B cell (primary cell): ENCODE measurements at regions not wholly inside any gene's neighbourhood (a gene's known extent, or its start where the extent isn't known, plus 50 kb on each side); places are given as distances from the start of the nearest gene placed in this dataset.

Experiments used
- ATAC-seq: fragments of 200-7000 bp; cut with Tn5 transposase; one replicate; pipeline ENCODE4 v1.10.0; 2021; ENCODE audit warnings: low read depth, mild to moderate bottlenecking, moderate number of reproducible peaks, moderate library complexity
- CTCF ChIA-PET: fragments of 350-600 bp; sonication (Branson Sonifier 250); formaldehyde crosslinking; loops from one replicate; lab custom pipeline; 2021; ENCODE audit warnings: antibody characterized with exemption, inconsistent platforms; lab: Charles Lee
- POLR2A ChIA-PET: fragments of 350-600 bp; sonication (Branson Sonifier 250); formaldehyde crosslinking; loops from one replicate; lab custom pipeline; 2021; ENCODE audit warnings: antibody characterized with exemption; lab: Charles Lee
- DNase-seq: peaks from one replicate; pipeline ENCODE4 v3.0.0; 2013
- H2AFZ ChIP-seq: 2 replicates; pipeline ENCODE4 v1.6.1; 2012; ENCODE audit warnings: mild to moderate bottlenecking, low read depth, low read length; ENCODE audit not compliant: insufficient read depth, poor library complexity, severe bottlenecking
- H3K27ac ChIP-seq, 2 donors: 1 replicate in 1 of 2; 2 replicates in 1 of 2; pipeline ENCODE4 v1.5.1; 2012 to 2013; ENCODE audit warnings: low read length in 2 of 2, mild to moderate bottlenecking in 2 of 2, moderate library complexity in 1 of 2
- H3K27me3 ChIP-seq, 4 experiments: fragments of 200-600 bp in 1 of 4; sonication (generic) in 1 of 4; replicated peaks in 1 of 4; 1 replicate in 2 of 4; 2 replicates in 2 of 4; pipeline versions ENCODE4 v1.6.1 to v1.7.0; 2013 to 2016; ENCODE audit warnings: low read length in 3 of 4, mild to moderate bottlenecking in 2 of 4, mixed read lengths in 1 of 4, moderate library complexity in 1 of 4; ENCODE audit not compliant: insufficient read depth in 4 of 4, control insufficient read depth in 3 of 4; ENCODE audit errors: control extremely low read depth in 1 of 4
- H3K36me3 ChIP-seq, 2 experiments: replicated peaks in 1 of 2; 1 replicate in 1 of 2; 2 replicates in 1 of 2; pipeline versions ENCODE4 v1.6.1 to v1.7.1; 2013; ENCODE audit warnings: low read length in 1 of 2; ENCODE audit not compliant: insufficient read depth in 2 of 2, control insufficient read depth in 1 of 2; ENCODE audit errors: control extremely low read depth in 1 of 2, extremely low read depth in 1 of 2
- H3K4me1 ChIP-seq, 2 donors: fragments of 200-600 bp in 1 of 2; sonication (generic) in 1 of 2; 1 replicate in 1 of 2; 2 replicates in 1 of 2; pipeline versions ENCODE4 v1.5.1 to v1.6.1; 2013 to 2017; ENCODE audit warnings: low read length in 2 of 2; ENCODE audit not compliant: control insufficient read depth in 2 of 2, insufficient read depth in 2 of 2
- H3K4me2 ChIP-seq: replicated peaks from 2 replicates; pipeline ENCODE3; 2012; ENCODE audit warnings: mild to moderate bottlenecking, low read depth, low read length; ENCODE audit not compliant: poor library complexity, severe bottlenecking
- H3K4me3 ChIP-seq, 5 experiments: fragments of 200-600 bp in 1 of 5; sonication (generic) in 1 of 5; 1 replicate in 3 of 5; 2 replicates in 2 of 5; pipeline versions ENCODE4 v1.5.1 to v1.7.0; 2011 to 2016; ENCODE audit warnings: low read length in 4 of 5, mild to moderate bottlenecking in 4 of 5, low read depth in 2 of 5, control low read depth in 1 of 5, moderate library complexity in 1 of 5; ENCODE audit not compliant: insufficient read depth in 1 of 5; ENCODE audit errors: control extremely low read depth in 1 of 5, extremely low read depth in 1 of 5
- H3K79me2 ChIP-seq: fragments of 200-600 bp; sonication (generic); one replicate; pipeline ENCODE4 v1.6.0; 2016; ENCODE audit warnings: low read length; ENCODE audit not compliant: control insufficient read depth, insufficient read depth
- H3K9ac ChIP-seq: fragments of 200-600 bp; sonication (generic); 2 replicates; pipeline ENCODE4 v1.6.1; 2017; ENCODE audit warnings: mild to moderate bottlenecking, low read length, moderate library complexity
- H3K9me3 ChIP-seq, 3 donors: one replicate each; pipeline versions ENCODE4 v1.6.1 to v1.7.1; 2013; ENCODE audit warnings: low read length in 2 of 3; ENCODE audit not compliant: control insufficient read depth in 2 of 3, insufficient read depth in 1 of 3; ENCODE audit errors: control extremely low read depth in 1 of 3
- H4K20me1 ChIP-seq: 2 replicates; pipeline ENCODE4 v1.6.0; 2012; ENCODE audit warnings: mild to moderate bottlenecking, low read length; ENCODE audit not compliant: insufficient read depth, control insufficient read depth, poor library complexity, severe bottlenecking
- H3K27ac Mint-ChIP-seq: one replicate; pipeline ENCODE4 v1.8.0; 2021; ENCODE audit warnings: mixed read lengths
- H3K27me3 Mint-ChIP-seq: one replicate; pipeline ENCODE4 v1.8.0; 2021; ENCODE audit warnings: mixed read lengths
- H3K4me1 Mint-ChIP-seq: one replicate; pipeline ENCODE4 v1.8.0; 2021; ENCODE audit warnings: mixed read lengths
- H3K4me3 Mint-ChIP-seq: one replicate; pipeline ENCODE4 v1.8.0; 2021; ENCODE audit warnings: mixed read lengths
- H3K9me3 Mint-ChIP-seq: one replicate; pipeline ENCODE4 v1.8.0; 2022; ENCODE audit warnings: mixed read lengths; ENCODE audit not compliant: insufficient read depth
- CTCF ChIP-seq: fragments of 200-600 bp; IDR thresholded peaks from one replicate; pipeline ENCODE4 v1.8.0; 2022; ENCODE audit warnings: antibody characterized with exemption, mild to moderate bottlenecking
- EZH2 ChIP-seq: IDR thresholded peaks from 2 replicates; pipeline ENCODE4 v1.6.1; 2012; ENCODE audit warnings: borderline replicate concordance, low read depth, mild to moderate bottlenecking, moderate library complexity, low read length; ENCODE audit not compliant: insufficient read depth, poor library complexity, severe bottlenecking
- WGBS: methylation state at CpG from one replicate; pipeline ENCODE4 v1.1.5; 2013; ENCODE audit warnings: missing lambda C conversion rate; ENCODE audit not compliant: insufficient coverage; 5-methylcytosine and 5-hydroxymethylcytosine counted together
- intact Hi-C: fragments of 100-400 bp; cut with micrococcal nuclease; formaldehyde crosslinking; loops from one replicate; pipeline ENCODE4 v1.10.0; 2022

GRCh38 chr10:85250304-85250703 lies 921.9 kb downstream of the CCSER2 start:
- Mint-ChIP-seq H3K9me3 (peaks cover 3% of the 10 kb centered on the region), H3K27me3 (no peaks in the 10 kb centered on the region), H3K4me3 (no peak overlapping the region), H3K4me1 (no peaks in the 10 kb centered on the region), H3K27ac (no peak overlapping the region)
- intact Hi-C loops: no loop called here
- Histone ChIP-seq H4K20me1 (no peaks in the 10 kb centered on the region), H3K9ac (no peak overlapping the region), H3K4me3 (no peak overlapping the region), H3K27me3 (no peaks in the 10 kb centered on the region), H3K27ac (no peak overlapping the region), H3K79me2 (no peaks in the 10 kb centered on the region), H3K4me2 (no peak overlapping the region), H3K36me3 (no peaks in the 10 kb centered on the region), H3K4me1 (no peaks in the 10 kb centered on the region), H2AFZ (no peak overlapping the region), H3K9me3 (no peaks in the 10 kb centered on the region)
- WGBS: 79% methylated on average over 5 of the region's 5 CpGs
- ChIA-PET CTCF (no interaction called here), POLR2A (no interaction called here)
- no peak for TF ChIP-seq EZH2
- no peak for TF ChIP-seq CTCF
- ATAC-seq: no peak
- no peak for DNase-seq

GRCh38 chr10:85256481-85256880 lies 928.1 kb downstream of the CCSER2 start:
- DNase-seq (no peak), ATAC-seq (no peak)
- WGBS: 95% methylated on average over 4 of the region's 5 CpGs
- no peaks in the 10 kb centered on the region for H3K4me1 Mint-ChIP-seq
- H3K4me1 ChIP-seq: no peaks in the 10 kb centered on the region
- no peak overlapping the region for H3K4me3 Mint-ChIP-seq
- no peaks in the 10 kb centered on the region for H3K79me2 ChIP-seq
- H3K36me3 ChIP-seq: no peaks in the 10 kb centered on the region
- ChIA-PET POLR2A (no interaction called here), CTCF (no interaction called here)
- no peak overlapping the region for H2AFZ ChIP-seq
- no peak overlapping the region for H3K27ac Mint-ChIP-seq
- H3K27ac ChIP-seq: no peak overlapping the region
- no peaks in the 10 kb centered on the region for H3K9me3 Mint-ChIP-seq
- H3K4me2 ChIP-seq: no peak overlapping the region
- no peak overlapping the region for H3K9ac ChIP-seq
- no peak overlapping the region for H3K4me3 ChIP-seq
- TF ChIP-seq EZH2: no peak
- TF ChIP-seq CTCF: no peak
- H3K9me3 ChIP-seq: peaks cover 0 to 9% (median 0%) of the 10 kb centered on the region in 3 donors
- intact Hi-C loops: no loop called here
- H4K20me1 ChIP-seq: no peaks in the 10 kb centered on the region
- no peaks in the 10 kb centered on the region for H3K27me3 ChIP-seq
- H3K27me3 Mint-ChIP-seq: no peaks in the 10 kb centered on the region
